CD4-positive, alpha-beta T cell treated with Interleukin-21 for 1 hour (primary cell): ENCODE measurements at regions not wholly inside any gene's neighbourhood (a gene's known extent, or its start where the extent isn't known, plus 50 kb on each side); places are given as distances from the start of the nearest gene placed in this dataset.

Experiments
- DNase-seq: peaks from one replicate; pipeline ENCODE4 v3.0.0-alpha.2; 2020

- no peak for DNase-seq
Observed at GRCh38 chr2:107248932-107249331, 363.0 kb upstream of the ST6GAL2 start.

- no peak for DNase-seq
Observed at GRCh38 chr2:107255744-107256143, 369.8 kb upstream of the ST6GAL2 start.

GRCh38 chr2:107258531-107259407 lies 372.8 kb upstream of the ST6GAL2 start:
- DNase-seq = no peak

- no peak for DNase-seq
Observed at GRCh38 chr2:107259408-107260195, 373.6 kb upstream of the ST6GAL2 start.

- DNase-seq = no peak
Observed at GRCh38 chr2:107263628-107264027, 377.7 kb upstream of the ST6GAL2 start.

- no peak for DNase-seq
Observed at GRCh38 chr2:107264184-107264583, 378.2 kb upstream of the ST6GAL2 start.

GRCh38 chr2:107266555-107266954 lies 380.6 kb upstream of the ST6GAL2 start:
- no peak for DNase-seq

- no peak for DNase-seq
Observed at GRCh38 chr2:107267086-107267485, 381.1 kb upstream of the ST6GAL2 start.

- DNase-seq = no peak
Observed at GRCh38 chr2:107276034-107276433, 390.1 kb upstream of the ST6GAL2 start.

- DNase-seq = no peak
Observed at GRCh38 chr2:107278672-107279071, 392.7 kb upstream of the ST6GAL2 start.

- DNase-seq = no peak
Observed at GRCh38 chr2:107281637-107282036, 395.7 kb upstream of the ST6GAL2 start.

- no peak for DNase-seq
Observed at GRCh38 chr2:107282135-107282534, 396.2 kb upstream of the ST6GAL2 start.

GRCh38 chr2:107285621-107286299 lies 399.8 kb upstream of the ST6GAL2 start:
- no peak for DNase-seq

- DNase-seq = no peak
Observed at GRCh38 chr2:107290041-107290440, 404.1 kb upstream of the ST6GAL2 start.

GRCh38 chr2:107303964-107304363 lies 418.0 kb upstream of the ST6GAL2 start:
- no peak for DNase-seq

- no peak for DNase-seq
Observed at GRCh38 chr2:107305966-107306365, 420.0 kb upstream of the ST6GAL2 start.

- no peak for DNase-seq
Observed at GRCh38 chr2:107306881-107307280, 420.9 kb upstream of the ST6GAL2 start.

GRCh38 chr2:107308835-107309234 lies 422.9 kb upstream of the ST6GAL2 start:
- DNase-seq = no peak

- no peak for DNase-seq
Observed at GRCh38 chr2:107312240-107312639, 426.3 kb upstream of the ST6GAL2 start.

GRCh38 chr2:107313316-107313715 lies 427.3 kb upstream of the ST6GAL2 start:
- DNase-seq = no peak

GRCh38 chr2:107320881-107321280 lies 434.9 kb upstream of the ST6GAL2 start:
- DNase-seq = no peak

GRCh38 chr2:107322416-107322815 lies 436.4 kb upstream of the ST6GAL2 start:
- no peak for DNase-seq

- DNase-seq = no peak
Observed at GRCh38 chr2:107323946-107324565, 438.1 kb upstream of the ST6GAL2 start.
